HG03575 (cell line): ENCODE measurements at regions not wholly inside any gene's neighbourhood (a gene's known extent, or its start where the extent isn't known, plus 50 kb on each side); places are given as distances from the start of the nearest gene placed in this dataset.
"Not testable (repeated sequence)": the region's sequence is repeated elsewhere in the genome, so short reads cannot be mapped to it uniquely, and the experiment has no call there.

Source experiments
- ATAC-seq: cut with Tn5 transposase; IDR thresholded peaks from one replicate; pipeline ENCODE4 v1.9.1; 2021; ENCODE audit not compliant: unreplicated experiment, insufficient number of reproducible peaks, low FRiP score; ENCODE audit errors: extremely low read depth

DNA sequence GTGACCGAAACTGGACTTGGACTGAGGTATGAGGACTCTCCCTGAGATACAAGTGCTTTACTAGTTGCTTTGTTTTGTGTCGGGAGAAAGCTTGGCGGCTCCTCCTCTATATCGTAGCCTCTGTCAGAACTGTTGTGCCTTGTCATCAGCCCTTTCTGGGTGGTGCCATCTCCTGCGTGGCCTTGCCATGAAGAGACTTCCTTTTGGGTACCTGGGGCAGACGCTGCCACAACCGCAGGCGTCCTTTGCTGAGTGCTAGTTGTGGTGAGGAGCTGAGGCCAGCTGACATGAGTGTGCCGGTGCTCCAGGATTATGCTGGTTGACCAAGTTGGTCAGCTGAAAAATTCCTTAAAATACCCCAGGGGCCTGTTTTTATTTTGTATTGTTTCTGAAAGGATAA lies 124.5 kb downstream of the AKAP11 start:
- no peak for ATAC-seq

DNA sequence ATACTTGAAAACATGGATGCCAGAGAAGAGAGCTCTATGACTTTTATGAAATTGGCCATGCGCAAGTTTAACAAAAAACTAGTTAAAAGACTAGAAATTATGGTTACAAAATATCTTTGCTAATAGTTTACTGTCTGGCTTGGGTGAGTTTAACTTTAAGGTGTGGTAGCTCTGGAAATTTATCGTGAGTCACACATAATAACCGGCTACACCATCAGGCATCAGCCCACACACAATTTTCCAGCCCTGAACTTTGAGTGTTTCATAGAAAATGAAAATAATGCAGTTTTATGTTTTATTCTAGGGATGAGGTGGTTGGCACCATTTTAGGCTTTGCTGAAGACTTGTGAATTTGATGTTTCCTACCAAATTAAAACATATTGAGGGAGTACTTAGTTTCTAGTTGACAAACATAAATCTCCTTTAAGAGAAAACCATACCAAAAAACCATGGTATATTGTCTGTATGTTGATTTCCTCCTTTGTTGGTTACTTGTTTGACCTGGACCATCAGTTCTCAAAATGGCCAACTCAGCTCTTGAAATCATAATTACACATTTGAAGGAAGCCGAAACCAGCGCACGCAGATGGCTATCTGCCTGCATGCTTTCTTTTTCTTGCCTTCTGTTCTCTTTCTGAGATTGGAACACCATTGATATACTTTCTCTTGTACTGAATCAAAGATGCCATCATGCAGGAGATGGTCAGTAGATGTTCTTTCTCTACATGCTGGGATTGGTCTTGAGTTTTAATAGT lies 125.1 kb downstream of the AKAP11 start:
- ATAC-seq: no peak

DNA sequence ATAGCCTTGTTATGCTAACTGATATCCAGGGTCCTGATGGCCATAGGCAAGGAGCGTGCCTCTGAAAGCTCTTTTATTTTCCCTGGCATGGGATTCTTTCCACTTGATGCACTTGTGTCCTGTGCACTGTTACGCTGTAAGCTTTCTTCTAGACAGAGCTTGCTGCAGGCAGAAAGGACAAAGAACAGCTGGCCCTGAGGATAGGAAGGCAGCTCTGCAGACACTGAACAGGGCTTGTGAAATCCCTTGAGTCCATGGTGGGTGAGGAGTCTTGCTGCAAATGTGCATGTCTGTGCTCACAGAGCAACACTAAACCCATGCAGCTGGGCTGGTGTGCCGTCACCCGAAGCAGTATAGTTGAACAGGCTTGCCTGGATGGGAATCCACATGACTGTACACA lies 126.6 kb downstream of the AKAP11 start:
- ATAC-seq: no peak

DNA sequence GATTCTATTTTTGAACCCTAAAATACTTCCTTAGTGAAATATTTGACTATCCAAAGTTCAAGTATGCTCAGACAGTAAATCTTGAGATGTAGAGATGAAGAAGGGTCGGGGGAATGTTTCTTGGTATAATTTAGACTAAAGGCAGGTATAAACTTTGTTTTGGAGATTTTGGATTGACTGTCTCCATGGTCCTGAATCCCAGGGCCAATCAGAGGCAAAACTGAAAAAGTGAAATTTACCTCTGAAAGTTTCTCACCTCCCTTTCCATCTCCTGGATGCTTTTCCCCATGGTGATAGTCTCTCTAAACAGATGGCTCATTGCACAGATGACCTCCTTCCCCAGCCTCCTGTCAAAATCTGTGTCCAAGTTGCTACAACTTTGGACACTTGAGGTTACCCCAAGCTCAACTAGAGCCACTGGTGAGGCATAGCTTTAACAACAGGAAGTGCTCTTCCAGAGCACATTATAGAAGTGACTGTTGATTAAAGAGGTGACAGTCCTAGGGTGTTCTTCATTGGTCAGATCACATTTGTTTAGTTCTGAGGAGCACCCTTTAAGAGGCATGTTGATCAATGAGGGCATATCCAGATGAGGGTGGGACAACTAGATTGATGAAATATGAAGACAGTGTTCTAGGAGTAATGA lies 128.4 kb downstream of the AKAP11 start:
- no peak for ATAC-seq

DNA sequence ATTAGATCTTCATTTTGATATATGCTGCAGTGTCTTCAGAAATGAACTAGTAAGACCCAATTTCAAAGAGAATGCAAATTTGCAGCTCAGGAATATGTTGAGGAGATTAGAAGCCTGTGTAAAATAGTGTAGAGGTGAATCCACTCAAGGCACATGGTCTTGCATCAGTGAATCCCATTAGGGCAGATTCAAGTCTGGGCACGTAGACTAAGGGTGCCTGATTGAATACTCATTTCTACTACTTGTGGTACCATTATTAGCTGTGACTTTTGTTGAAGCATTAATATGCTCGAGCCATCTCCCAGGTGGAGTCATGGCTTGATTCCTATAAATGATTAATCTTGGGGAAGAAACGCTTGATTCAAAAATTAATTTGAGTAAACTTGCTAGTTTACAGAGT lies 129.4 kb downstream of the AKAP11 start:
- ATAC-seq: no peak

DNA sequence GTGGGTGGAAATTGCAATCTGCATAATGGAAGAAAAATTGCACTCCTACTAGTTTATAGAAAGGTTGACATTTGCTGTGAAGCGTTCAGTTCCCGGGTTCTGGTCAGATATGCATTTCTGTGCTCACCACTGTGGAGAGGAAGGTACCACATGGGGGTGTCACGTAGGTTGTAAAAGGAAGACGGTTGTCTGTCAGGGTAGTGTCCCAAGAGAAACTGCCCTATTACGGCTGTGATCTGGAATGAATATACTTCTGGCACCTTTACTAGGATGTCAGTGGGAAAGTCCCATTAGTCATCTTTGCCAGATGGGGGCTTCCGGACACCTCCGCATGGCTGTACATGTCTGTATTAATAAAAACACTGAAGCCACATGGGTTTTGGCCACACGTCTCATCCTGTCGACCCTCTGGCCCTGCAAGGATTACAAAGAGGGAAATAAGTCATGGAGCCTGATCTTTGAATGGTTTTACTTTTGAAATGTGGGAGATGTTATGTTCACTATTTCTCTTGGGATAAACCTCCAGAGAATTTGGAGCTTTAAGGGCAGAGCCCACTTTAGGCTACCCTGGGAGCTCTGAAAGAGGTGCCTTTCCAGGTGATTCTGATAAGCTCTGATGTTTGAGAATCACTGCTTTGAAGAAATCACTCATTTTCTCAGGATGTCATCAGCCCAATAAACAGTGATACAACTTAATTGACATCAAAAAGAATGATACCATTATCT lies 133.9 kb downstream of the AKAP11 start:
- ATAC-seq: peak; percentile 59

DNA sequence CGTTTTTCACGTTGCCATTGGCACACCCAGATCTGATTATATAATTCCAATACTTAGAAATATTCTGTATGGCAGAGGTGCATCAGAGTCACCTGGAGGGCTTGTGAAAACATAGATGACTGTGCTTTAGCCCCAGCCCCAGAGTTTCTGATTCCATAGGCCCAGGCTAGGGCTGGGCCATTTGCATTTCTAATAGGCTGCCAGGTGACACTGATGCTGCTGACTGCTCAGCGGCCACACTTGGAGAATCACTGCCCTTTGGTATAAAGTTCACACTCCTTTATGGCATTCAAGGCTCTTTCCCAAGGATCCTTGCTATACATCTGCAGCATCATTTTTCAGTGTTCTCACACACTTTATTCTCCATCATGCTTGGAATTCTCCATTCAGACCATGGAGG lies 137.1 kb downstream of the AKAP11 start:
- ATAC-seq: no peak

DNA sequence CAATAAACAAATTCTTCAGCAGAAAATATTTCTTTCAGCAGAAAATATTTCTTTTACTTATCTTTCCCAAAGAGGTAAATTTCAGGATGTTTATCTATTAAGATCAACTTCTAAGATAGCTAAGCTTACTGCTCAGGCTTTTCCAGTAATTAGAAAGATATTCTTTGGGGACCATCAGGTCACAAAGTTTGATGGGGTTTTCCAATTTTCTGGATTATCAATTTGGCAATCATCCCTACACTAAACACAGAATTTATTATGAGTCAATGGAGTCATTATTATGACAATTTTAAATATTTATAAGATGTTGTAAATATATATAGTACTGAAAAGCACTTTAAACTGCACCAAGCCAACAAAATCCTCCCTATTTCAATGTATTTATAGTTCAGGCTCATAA lies 137.6 kb downstream of the AKAP11 start:
- ATAC-seq: no peak

DNA sequence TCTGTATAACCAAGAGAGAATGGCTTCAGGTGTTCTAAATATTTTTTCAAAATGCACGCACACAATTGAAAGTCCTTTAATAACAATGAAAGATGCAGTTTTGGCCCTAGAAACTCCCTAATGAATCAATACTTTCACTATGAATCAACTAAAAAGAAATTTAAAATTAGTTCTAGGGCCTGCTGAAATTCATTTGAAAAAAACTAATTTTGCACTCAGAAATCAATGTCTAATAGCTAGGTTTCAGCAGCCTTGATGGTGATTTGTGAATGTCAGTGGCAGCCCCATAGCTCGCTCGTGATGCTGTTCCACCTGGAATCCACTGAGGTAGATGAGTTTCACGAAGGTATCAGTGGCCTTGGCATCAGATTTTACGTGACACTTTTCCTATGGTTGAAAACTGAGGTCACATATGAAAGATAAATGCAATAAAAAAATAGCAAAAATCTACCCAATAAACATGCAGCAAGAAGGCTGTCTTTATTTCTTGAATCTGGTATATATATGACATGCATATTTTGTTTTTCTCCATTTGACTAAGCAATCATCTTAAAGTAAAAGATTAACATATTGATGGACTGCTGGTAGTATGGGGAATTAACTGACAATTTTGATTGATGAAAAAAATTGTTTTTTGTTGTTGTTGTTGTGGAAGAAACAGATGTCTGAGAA lies 141.0 kb downstream of the AKAP11 start:
- ATAC-seq: no peak

DNA sequence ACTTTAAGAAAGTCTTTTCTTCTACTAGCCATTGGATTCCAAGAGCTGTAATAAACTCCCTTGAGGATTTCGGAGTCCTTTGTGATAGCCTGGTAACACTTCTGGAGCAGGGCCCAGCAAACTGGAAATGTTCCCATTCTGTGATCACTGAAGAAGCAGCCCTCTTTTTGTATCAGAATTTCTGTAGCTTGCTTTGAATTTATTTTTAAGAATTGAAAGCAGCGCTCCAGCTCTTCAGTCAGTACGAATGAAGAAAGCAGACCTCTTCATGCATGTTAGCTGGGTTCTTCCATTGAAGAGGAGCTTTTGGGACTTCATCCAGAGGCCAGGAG lies 141.5 kb downstream of the AKAP11 start:
- no peak for ATAC-seq

DNA sequence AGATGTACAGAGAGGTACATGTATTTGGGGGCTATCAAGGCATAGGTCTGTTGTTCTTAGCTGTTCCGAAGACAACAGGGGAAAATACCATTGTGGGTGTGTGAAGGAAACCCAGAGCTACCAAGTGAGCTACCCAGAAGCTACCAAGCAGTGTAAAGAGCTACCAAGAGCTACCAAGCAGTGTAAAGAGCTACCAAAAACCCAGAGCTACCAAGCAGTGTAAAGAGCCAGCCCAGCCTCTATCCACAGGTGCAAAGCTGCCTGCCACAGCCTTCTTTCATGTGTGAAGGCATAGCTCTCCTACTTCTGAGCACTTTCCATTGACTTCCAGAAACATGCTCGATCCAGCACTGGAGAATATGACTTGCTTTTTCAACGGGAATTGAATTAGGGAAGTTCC lies 145.7 kb downstream of the AKAP11 start:
- ATAC-seq: no peak

DNA sequence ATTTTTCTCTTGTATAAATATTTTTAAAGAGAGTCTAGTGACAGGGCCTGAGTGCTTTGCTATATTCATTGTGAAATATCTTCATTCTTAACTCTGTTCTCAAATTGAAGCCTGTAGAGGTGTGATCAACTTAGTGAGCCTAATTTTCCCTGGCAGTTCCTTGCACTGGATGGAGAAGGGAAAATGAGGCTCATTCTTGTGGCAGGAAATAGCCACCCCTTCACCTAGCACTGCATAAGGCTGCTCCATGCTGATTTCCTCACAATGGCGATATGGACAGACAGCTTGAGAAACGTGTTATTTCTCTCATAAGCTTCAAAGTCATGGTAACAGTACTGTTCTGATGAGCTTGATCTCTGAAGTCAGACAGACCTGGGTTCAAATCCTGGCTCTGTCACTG lies 146.2 kb downstream of the AKAP11 start:
- no peak for ATAC-seq

DNA sequence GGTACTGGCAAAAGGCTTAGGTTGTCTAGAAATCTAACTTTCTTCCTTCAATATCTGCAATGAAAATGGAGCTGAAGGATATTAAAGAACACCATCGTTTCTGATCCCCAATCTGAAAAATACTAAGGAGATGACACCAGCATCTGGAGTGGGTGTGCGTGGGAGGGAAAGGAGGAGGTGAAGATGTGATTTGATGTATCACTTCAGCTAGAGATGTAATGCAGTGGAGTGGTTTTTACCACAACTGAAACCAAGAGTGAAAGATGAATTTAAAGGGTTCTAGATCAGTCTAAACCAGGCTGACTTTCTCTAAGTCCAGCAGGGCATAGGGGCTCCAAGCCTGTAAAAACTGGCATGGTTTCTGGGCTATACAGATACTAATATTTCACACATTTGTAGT lies 148.4 kb downstream of the AKAP11 start:
- ATAC-seq: peak; percentile 60

DNA sequence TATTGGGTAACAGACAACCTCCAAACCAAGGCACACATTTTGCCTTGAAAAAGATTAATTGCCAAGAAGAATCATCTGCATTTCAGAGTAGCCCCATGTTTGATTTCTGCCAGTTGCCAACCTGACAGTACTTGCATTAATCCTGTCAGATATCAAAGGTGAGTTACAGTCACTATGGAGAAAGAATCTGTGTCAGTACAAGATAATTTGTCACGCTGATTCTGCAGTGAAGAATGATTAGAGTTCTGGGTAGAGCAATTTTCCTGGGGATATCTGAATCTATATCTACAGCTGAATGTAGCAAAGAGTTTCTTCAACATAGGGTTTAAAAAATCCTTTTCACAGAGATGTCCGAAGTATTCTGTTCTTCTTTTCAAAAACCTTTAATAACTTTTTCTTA lies 150.7 kb downstream of the AKAP11 start:
- no peak for ATAC-seq

DNA sequence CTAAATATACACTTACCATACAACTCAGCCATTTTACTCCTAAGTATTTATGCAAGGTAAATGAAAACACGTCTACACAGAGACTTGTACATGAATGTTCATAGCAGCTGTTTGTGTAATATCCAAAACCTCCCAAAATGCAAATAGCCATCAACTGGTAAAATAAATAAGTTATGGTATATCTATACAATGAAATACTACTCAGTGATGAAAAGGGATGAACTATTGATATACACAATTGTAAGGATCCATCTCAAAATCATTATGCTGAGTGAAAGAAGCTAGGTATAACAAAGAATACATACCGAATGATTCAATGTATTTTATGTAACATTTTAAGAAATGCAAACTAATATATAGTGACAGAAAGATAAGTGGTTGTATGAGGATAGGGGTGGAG lies 149.8 kb upstream of the TNFSF11 start:
- no peak for ATAC-seq

DNA sequence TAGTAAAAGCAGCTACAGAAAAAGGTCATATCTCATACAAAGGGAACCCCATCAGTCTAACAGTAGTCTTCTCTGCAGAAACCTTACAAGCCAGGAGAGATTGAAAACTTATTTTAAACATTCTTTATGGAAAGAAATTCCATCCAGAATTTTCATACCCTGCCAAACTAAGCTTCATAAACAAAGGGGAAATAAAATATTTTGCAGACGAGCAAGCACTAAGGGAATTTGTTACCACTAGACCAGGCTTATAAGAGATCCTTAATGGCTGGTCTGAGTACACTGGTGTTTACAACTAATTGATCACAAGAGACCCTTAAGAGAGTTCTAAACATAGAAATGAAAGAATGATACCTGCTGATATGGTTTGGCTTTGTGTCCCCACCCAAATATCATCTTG lies 128.6 kb upstream of the TNFSF11 start:
- no peak for ATAC-seq

DNA sequence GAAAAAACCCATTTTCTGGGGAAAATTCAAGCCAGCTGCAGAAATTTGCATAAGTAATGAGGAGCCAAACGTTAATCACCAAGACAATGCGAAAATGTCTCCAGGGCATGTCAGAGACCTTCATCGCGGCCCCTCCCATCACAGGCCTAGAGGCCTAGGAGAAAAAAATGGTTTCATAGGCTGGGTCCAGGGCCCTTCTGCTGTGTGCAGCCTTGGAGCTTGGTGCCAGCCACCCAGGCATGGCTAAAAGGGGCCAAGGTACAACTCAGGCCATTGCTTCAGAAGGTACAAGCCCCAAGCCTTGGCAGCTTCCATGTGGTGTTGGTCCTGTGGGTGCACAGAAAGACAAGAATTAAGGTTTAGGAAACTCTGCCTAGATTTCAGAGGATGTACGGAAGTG lies 127.4 kb upstream of the TNFSF11 start:
- not testable (repeated sequence) for ATAC-seq

DNA sequence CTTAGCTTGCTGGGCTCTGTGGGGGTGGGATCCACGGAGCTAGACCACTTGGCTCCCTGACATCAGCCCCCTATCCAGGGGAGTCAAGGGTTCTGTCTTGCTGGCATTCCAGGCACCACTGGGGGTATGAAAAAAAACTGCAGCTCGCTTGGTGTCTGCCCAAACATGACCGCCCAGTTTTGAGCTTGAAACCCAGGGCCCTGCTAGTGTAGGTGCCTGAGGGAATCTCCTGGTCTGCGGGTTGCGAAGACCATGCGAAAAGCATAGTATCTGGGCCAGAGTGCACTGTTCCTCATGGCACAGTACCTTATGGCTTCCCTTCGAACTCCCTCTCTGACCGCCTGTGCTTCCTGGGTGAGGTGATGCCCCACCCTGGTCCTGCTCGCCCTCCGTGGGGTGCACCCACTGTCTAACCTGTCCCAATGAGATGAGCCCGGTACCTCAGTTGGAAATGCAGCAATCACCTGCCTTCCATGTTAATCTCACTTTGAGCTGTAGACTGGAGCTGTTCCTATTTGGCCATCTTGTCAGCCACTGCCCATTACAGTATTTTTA lies 120.8 kb upstream of the TNFSF11 start:
- no peak for ATAC-seq

DNA sequence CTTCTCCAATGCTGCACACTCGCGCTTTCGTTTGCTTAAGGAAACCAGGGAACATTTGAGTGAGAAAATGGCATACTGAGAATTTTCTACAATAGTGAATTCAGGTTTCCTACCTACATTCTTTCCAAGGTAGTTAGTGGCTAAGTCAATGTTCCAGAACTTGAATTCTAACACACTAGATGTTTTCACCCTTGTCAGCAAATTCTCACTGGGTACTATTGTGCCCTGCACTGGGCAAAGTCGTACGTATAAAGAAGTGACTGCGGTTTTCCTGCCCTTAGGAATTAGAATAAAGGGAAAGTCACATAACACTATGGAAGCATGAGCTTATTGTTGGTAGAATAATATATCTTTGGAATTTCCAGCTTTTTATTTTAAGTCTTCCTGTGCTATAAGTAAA lies 119.2 kb upstream of the TNFSF11 start:
- ATAC-seq: no peak

DNA sequence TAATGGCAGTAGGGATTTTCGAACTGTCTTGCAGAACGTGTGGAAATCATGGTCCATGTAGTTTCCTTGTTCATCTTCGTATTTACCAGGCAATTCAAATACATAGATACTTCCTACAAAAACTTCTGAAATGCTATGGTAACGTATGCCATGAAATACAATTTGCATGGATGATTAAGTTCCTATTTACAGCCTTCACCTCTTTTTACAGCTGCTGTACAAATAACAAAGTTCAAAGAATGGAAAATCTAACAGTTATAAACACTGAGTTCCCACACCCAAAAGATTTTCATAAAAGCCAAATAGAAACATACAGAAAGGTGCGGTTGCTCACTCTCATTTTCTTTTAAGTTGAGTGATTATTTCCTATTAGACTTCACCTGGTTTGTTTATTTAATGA lies 115.8 kb upstream of the TNFSF11 start:
- ATAC-seq: no peak
